BLaER1 (cell line): ENCODE measurements at regions not wholly inside any gene's neighbourhood (a gene's known extent, or its start where the extent isn't known, plus 50 kb on each side); places are given as distances from the start of the nearest gene placed in this dataset.
"Not testable (repeated sequence)": the region's sequence is repeated elsewhere in the genome, so short reads cannot be mapped to it uniquely, and the experiment has no call there.

Experiments
- H3K27ac ChIP-seq: shearing (Covaris generic); formaldehyde crosslinking; 2 replicates; pipeline ENCODE4 v1.8.1; 2022
- H3K27me3 ChIP-seq: shearing (Covaris generic); formaldehyde crosslinking; 2 replicates; pipeline ENCODE4 v1.8.1; 2022
- H3K36me3 ChIP-seq: shearing (Covaris generic); formaldehyde crosslinking; 2 replicates; pipeline ENCODE4 v1.8.1; 2022
- H3K4me1 ChIP-seq: shearing (Covaris generic); formaldehyde crosslinking; 2 replicates; pipeline ENCODE4 v1.8.1; 2022
- H3K4me2 ChIP-seq: shearing (Covaris generic); formaldehyde crosslinking; 2 replicates; pipeline ENCODE4 v1.8.1; 2022
- H3K4me3 ChIP-seq: shearing (Covaris generic); formaldehyde crosslinking; 2 replicates; pipeline ENCODE4 v1.8.1; 2022
- H3K9ac ChIP-seq: shearing (Covaris generic); formaldehyde crosslinking; 2 replicates; pipeline ENCODE4 v1.8.1; 2022
- H3K9me3 ChIP-seq: shearing (Covaris generic); formaldehyde crosslinking; 2 replicates; pipeline ENCODE4 v1.8.1; 2022
- H4K20me1 ChIP-seq: shearing (Covaris generic); formaldehyde crosslinking; 2 replicates; pipeline ENCODE4 v1.8.1; 2022
- Cebpa-rat ChIP-seq: shearing (Covaris generic); IDR thresholded peaks from 2 replicates; pipeline ENCODE4 v1.8.1; 2022

- Histone ChIP-seq H3K9ac (no peak overlapping the region), H3K4me1 (peaks cover 57% of the 10 kb centered on the region), H3K9me3 (no peaks in the 10 kb centered on the region), H3K4me2 (no peak overlapping the region), H4K20me1 (no peaks in the 10 kb centered on the region), H3K27ac (no peak overlapping the region), H3K4me3 (no peak overlapping the region), H3K36me3 (no peaks in the 10 kb centered on the region), H3K27me3 (no peaks in the 10 kb centered on the region)
- TF ChIP-seq Cebpa-rat, result no peak
Observed at GRCh38 chr14:106681568-106681967, 1155.2 kb downstream of the TMEM121 start.

- no peak overlapping the region for H3K27ac ChIP-seq
- no peaks in the 10 kb centered on the region for H3K27me3 ChIP-seq
- no peaks in the 10 kb centered on the region for H4K20me1 ChIP-seq
- no peaks in the 10 kb centered on the region for H3K9me3 ChIP-seq
- no peak overlapping the region for H3K9ac ChIP-seq
- no peaks in the 10 kb centered on the region for H3K36me3 ChIP-seq
- no peak for TF ChIP-seq Cebpa-rat
- H3K4me3 ChIP-seq, result no peak overlapping the region
- peaks cover 60% of the 10 kb centered on the region for H3K4me1 ChIP-seq
- no peak overlapping the region for H3K4me2 ChIP-seq
Observed at GRCh38 chr14:106683631-106684030, 1157.2 kb downstream of the TMEM121 start.

GRCh38 chr14:106686533-106686932 lies 1160.2 kb downstream of the TMEM121 start:
- peak overlapping the region; percentile 65 for H3K4me2 ChIP-seq
- H3K27me3 ChIP-seq, result no peaks in the 10 kb centered on the region
- no peak overlapping the region for H3K4me3 ChIP-seq
- H3K4me1 ChIP-seq, result peaks cover 54% of the 10 kb centered on the region
- H3K9me3 ChIP-seq, result no peaks in the 10 kb centered on the region
- H3K36me3 ChIP-seq, result no peaks in the 10 kb centered on the region
- no peak for TF ChIP-seq Cebpa-rat
- peak overlapping the region; percentile 31; the same call in 1 of the 2 replicates for H3K27ac ChIP-seq
- H3K9ac ChIP-seq, result no peak overlapping the region
- H4K20me1 ChIP-seq, result no peaks in the 10 kb centered on the region

GRCh38 chr14:106690333-106690891 lies 1164.0 kb downstream of the TMEM121 start:
- Histone ChIP-seq H3K4me2 (no peak overlapping the region), H4K20me1 (no peaks in the 10 kb centered on the region), H3K36me3 (no peaks in the 10 kb centered on the region), H3K9ac (no peak overlapping the region), H3K4me3 (no peak overlapping the region), H3K27me3 (no peaks in the 10 kb centered on the region), H3K27ac (no peak overlapping the region), H3K4me1 (peaks cover 41% of the 10 kb centered on the region), H3K9me3 (no peaks in the 10 kb centered on the region)
- TF ChIP-seq Cebpa-rat, result no peak

GRCh38 chr14:106691601-106692291 lies 1165.4 kb downstream of the TMEM121 start:
- Histone ChIP-seq H4K20me1 (no peaks in the 10 kb centered on the region), H3K9ac (no peak overlapping the region), H3K4me1 (peaks cover 33% of the 10 kb centered on the region), H3K27me3 (no peaks in the 10 kb centered on the region), H3K36me3 (no peaks in the 10 kb centered on the region), H3K9me3 (no peaks in the 10 kb centered on the region), H3K4me3 (no peak overlapping the region), H3K4me2 (no peak overlapping the region), H3K27ac (0 out of 2 replicates have a peak overlapping the region, but pooled peaks have one; percentile 6)
- no peak for TF ChIP-seq Cebpa-rat

DNA sequence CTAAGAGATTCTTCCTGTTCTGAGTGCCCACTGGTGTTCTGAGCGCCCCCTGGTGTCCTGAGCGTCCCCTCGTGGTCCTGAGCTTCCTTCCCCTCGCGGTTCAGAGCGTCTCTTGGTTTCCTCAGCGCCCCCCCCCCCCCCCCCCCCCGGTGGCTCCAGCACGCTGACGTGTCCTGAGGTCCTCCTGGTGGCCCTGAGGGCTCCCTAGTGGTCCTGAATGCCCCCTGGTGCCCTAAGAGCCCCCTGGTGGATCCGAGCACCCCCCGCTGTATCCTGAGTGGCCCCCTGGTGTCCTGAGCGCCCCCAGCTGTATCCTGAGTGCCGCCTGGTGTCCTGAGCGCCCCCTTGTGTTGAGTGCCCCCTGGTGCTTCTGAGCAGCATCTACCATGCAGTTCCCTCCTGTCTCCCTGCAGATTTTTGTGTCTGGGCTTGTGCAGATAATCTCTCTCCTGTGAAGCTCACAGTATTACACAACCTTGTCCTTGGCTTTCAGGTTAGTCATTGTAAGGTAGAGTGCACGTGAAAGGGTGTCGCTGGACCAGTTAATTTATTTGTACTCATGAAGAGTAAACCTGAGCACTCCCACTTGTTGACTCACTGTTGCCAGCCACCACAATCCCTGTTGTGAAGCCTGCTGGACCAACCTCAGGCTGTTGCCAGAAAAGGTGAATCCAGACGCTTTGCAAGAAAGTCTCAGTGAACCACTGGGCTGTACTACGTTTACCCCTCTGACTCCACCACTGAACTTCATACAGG lies 1168.4 kb downstream of the TMEM121 start:
- Histone ChIP-seq H3K27me3 (no peaks in the 10 kb centered on the region), H3K4me2 (no peak overlapping the region), H4K20me1 (no peaks in the 10 kb centered on the region), H3K9ac (no peak overlapping the region), H3K4me3 (no peak overlapping the region), H3K36me3 (no peaks in the 10 kb centered on the region), H3K4me1 (peaks cover 33% of the 10 kb centered on the region), H3K9me3 (no peaks in the 10 kb centered on the region), H3K27ac (no peak overlapping the region; the same call in 1 of the 2 replicates)
- no peak for TF ChIP-seq Cebpa-rat

- H3K27me3 ChIP-seq, H3K36me3 ChIP-seq, H4K20me1 ChIP-seq, H3K4me3 ChIP-seq, H3K9me3 ChIP-seq: not testable (repeated sequence)
- Histone ChIP-seq H3K27ac (peak overlapping the region; percentile 86), H3K4me1 (peaks cover 32% of the 10 kb centered on the region), H3K4me2 (peak overlapping the region; percentile 53), H3K9ac (peak overlapping the region; percentile 29; the same call in 1 of the 2 replicates)
Observed at GRCh38 chr14:106698620-106699267, 1172.4 kb downstream of the TMEM121 start.

- not testable (repeated sequence) for H3K27ac ChIP-seq, H3K27me3 ChIP-seq, H4K20me1 ChIP-seq, H3K36me3 ChIP-seq, H3K9me3 ChIP-seq, H3K4me3 ChIP-seq, H3K9ac ChIP-seq
- H3K4me2 ChIP-seq, result peak overlapping the region; percentile 24; the same call in 1 of the 2 replicates
- peaks cover 25% of the 10 kb centered on the region for H3K4me1 ChIP-seq
Observed at GRCh38 chr14:106703651-106704050, 1177.3 kb downstream of the TMEM121 start.

GRCh38 chr14:106706488-106706887 lies 1180.1 kb downstream of the TMEM121 start:
- H3K4me2 ChIP-seq, H4K20me1 ChIP-seq, H3K27me3 ChIP-seq, H3K27ac ChIP-seq, H3K9me3 ChIP-seq, H3K4me3 ChIP-seq, H3K9ac ChIP-seq, H3K36me3 ChIP-seq: not testable (repeated sequence)
- H3K4me1 ChIP-seq, result peaks cover 10% of the 10 kb centered on the region; the same call in 1 of the 2 replicates

DNA sequence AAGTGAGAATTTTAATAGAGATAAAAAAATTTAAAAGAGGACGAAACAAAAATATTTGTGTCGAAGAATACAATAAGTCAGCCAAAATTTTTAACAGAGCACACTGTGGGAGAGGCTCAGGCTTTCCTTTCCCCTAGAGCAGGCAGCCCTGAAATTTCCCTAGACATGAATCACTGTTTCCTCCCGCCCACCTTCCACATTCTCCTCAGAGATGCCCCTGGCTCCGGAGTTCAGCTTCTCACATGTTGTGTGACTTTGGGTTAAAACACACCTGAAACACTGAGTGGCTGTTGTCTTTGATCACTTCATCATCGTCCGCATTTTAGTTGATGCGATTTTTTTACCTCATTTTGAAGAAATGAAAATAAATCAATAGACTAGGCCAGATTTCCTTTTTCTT lies 1183.8 kb downstream of the TMEM121 start:
- not testable (repeated sequence) for H4K20me1 ChIP-seq, H3K4me2 ChIP-seq, H3K9me3 ChIP-seq, H3K4me3 ChIP-seq, H3K27me3 ChIP-seq, H3K36me3 ChIP-seq, H3K27ac ChIP-seq, H3K9ac ChIP-seq
- peaks cover 16% of the 10 kb centered on the region for H3K4me1 ChIP-seq

DNA sequence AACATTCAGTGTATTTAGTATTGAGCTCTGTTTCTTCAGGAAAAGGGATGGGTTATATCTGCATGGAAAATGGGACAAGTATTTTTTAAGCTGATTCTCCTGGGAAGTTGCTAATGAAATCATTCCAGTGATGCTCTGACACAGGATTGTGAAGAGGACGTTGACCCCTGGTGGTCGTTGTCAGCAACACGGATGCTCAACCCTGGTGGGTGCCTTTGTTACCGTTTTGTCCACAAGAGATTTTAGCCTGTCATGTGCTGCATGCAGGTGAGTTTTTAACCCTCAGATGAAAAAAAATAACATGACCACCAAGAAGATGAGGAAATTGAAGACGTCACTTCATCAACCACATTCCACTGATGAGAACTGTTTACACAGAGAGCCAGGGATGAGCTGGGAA lies 1186.1 kb downstream of the TMEM121 start:
- H3K4me2 ChIP-seq, result peak overlapping the region; percentile 43; the same call in 1 of the 2 replicates
- H3K9ac ChIP-seq, result not testable (repeated sequence)

DNA sequence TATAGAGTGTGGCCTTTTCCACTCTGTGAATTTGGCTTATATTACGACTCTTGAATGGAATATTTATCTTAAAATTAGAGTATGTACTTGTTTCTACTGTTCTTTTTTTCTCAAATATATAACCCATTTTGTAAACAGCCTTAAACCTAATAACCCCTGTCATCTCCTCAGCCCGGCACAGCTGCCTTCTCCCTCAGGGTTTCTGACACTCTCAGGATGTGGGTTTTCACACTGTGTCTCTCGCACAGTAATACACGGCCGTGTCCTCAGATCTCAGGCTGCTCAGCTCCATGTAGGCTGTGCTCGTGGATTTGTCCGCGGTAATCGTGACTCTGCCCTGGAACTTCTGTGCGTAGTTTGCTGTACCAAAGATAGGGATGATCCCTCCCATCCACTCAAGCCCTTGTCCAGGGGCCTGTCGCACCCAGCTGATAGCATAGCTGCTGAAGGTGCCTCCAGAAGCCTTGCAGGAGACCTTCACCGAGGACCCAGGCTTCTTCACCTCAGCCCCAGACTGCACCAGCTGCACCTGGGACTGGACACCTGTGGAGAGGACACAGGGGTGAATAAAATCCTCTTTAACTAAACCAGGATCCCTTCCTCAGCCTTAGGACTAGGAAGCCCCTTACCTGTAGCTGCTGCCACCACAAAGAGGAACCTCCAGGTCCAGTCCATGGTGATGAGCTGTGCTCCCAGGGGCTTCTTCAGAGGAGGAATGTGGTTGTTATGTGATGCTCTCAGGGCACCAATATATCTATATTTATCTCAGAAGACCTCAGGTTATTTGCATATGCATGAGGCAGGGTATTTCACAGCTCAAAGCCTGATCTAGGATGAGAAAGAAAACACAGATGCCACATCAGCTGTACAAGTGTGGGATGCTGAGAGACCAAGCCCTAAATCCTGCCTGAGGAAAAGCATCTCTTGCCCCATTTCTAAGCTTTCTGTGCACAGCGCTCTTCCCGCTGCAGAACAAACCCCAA lies 1188.4 kb downstream of the TMEM121 start:
- H3K4me2 ChIP-seq, H3K9ac ChIP-seq, H3K27me3 ChIP-seq, H3K27ac ChIP-seq, H3K4me3 ChIP-seq, H3K9me3 ChIP-seq, H3K36me3 ChIP-seq, H4K20me1 ChIP-seq: not testable (repeated sequence)
- H3K4me1 ChIP-seq, result peaks cover 11% of the 10 kb centered on the region

More for the DNA sequence above, 1186.1 kb downstream of the TMEM121 start:
- H3K9me3 ChIP-seq, H3K4me3 ChIP-seq, H3K27me3 ChIP-seq, H3K36me3 ChIP-seq, H3K27ac ChIP-seq, H4K20me1 ChIP-seq: not testable (repeated sequence)
- H3K4me1 ChIP-seq, result peaks cover 12% of the 10 kb centered on the region

DNA sequence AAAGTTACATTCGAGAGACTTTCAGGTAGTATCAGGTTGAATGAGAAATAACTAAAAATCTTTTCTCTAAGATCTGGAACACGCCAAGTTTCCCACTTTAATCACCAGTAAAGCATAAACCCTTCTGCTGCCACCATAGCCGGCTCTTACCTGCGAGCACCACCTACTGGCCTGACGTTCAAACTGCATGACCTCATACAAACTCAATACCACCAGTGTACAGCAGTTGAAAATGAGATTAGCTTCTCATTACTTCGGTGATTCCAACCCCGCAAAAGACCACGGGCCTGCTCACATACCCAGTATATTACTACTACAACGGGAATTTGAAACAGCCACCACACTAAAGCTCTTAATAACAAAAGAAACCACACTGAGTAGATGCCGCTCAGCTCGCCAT lies 1191.2 kb downstream of the TMEM121 start:
- not testable (repeated sequence) for H3K36me3 ChIP-seq, H3K4me3 ChIP-seq, H3K9ac ChIP-seq, H4K20me1 ChIP-seq, H3K27me3 ChIP-seq, H3K4me2 ChIP-seq, H3K27ac ChIP-seq, H3K9me3 ChIP-seq
- H3K4me1 ChIP-seq, result peaks cover 11% of the 10 kb centered on the region
